HG03571 (cell line): ENCODE measurements at regions not wholly inside any gene's neighbourhood (a gene's known extent, or its start where the extent isn't known, plus 50 kb on each side); places are given as distances from the start of the nearest gene placed in this dataset.
"Not testable (repeated sequence)": the region's sequence is repeated elsewhere in the genome, so short reads cannot be mapped to it uniquely, and the experiment has no call there.

Source experiments
- ATAC-seq: cut with Tn5 transposase; IDR thresholded peaks from one replicate; pipeline ENCODE4 v1.9.1; 2021; ENCODE audit not compliant: unreplicated experiment

GRCh38 chr4:122973465-122973864 is 51.1 kb upstream of the NUDT6 start:
- ATAC-seq: no peak

GRCh38 chr4:122976111-122976510 is 53.7 kb upstream of the NUDT6 start:
- ATAC-seq: no peak

GRCh38 chr4:122977103-122977502 is 54.7 kb upstream of the NUDT6 start:
- no peak for ATAC-seq

GRCh38 chr4:122978109-122978508 is 55.7 kb upstream of the NUDT6 start:
- no peak for ATAC-seq

- ATAC-seq: no peak
Observed at GRCh38 chr4:122978789-122979188, 56.4 kb upstream of the NUDT6 start.

GRCh38 chr4:122980860-122981259 is 58.5 kb upstream of the NUDT6 start:
- ATAC-seq: no peak

GRCh38 chr4:122988696-122989095 is 66.3 kb upstream of the NUDT6 start:
- no peak for ATAC-seq

- no peak for ATAC-seq
Observed at GRCh38 chr4:122990891-122991290, 68.5 kb upstream of the NUDT6 start.

GRCh38 chr4:122992057-122992456 is 69.7 kb upstream of the NUDT6 start:
- ATAC-seq: no peak

GRCh38 chr4:122992641-122993040 is 70.2 kb upstream of the NUDT6 start:
- no peak for ATAC-seq

GRCh38 chr4:122996350-122996749 is 74.0 kb upstream of the NUDT6 start:
- no peak for ATAC-seq

- no peak for ATAC-seq
Observed at GRCh38 chr4:122997463-122998101, 75.2 kb upstream of the NUDT6 start.

- ATAC-seq: not testable (repeated sequence)
Observed at GRCh38 chr4:123004079-123004478, 81.7 kb upstream of the NUDT6 start.

- not testable (repeated sequence) for ATAC-seq
Observed at GRCh38 chr4:123005126-123005525, 82.7 kb upstream of the NUDT6 start.

GRCh38 chr4:123007679-123008078 is 85.3 kb upstream of the NUDT6 start:
- ATAC-seq: no peak

GRCh38 chr4:123012416-123012815 is 90.0 kb upstream of the NUDT6 start:
- not testable (repeated sequence) for ATAC-seq

GRCh38 chr4:123014038-123014437 is 91.6 kb upstream of the NUDT6 start:
- ATAC-seq: no peak

GRCh38 chr4:123017078-123017477 is 94.7 kb upstream of the NUDT6 start:
- no peak for ATAC-seq

GRCh38 chr4:123017636-123018395 is 95.4 kb upstream of the NUDT6 start:
- no peak for ATAC-seq

GRCh38 chr4:123018396-123018775 is 96.0 kb upstream of the NUDT6 start:
- no peak for ATAC-seq

- no peak for ATAC-seq
Observed at GRCh38 chr4:123020285-123020684, 97.9 kb upstream of the NUDT6 start.

- ATAC-seq: no peak
Observed at GRCh38 chr4:123023647-123024046, 101.2 kb upstream of the NUDT6 start.

- no peak for ATAC-seq
Observed at GRCh38 chr4:123024710-123025109, 102.3 kb upstream of the NUDT6 start.
